Muscle layer of colon (tissue), 2 donors: ENCODE measurements at regions not wholly inside any gene's neighbourhood (a gene's known extent, or its start where the extent isn't known, plus 50 kb on each side); places are given as distances from the start of the nearest gene placed in this dataset.

Experiments
- H3K27ac ChIP-seq: one replicate; pipeline ENCODE4 v1.7.0; 2013; ENCODE audit warnings: low read depth, mild to moderate bottlenecking, low read length, moderate library complexity
- H3K27me3 ChIP-seq, 2 donors: one replicate each; pipeline ENCODE4 v1.7.0; 2013; ENCODE audit warnings: low read length in 2 of 2, mild to moderate bottlenecking in 2 of 2; ENCODE audit not compliant: insufficient read depth in 2 of 2, control insufficient read depth in 1 of 2
- H3K36me3 ChIP-seq: one replicate; pipeline ENCODE4 v1.7.0; 2013; ENCODE audit warnings: mild to moderate bottlenecking, low read length; ENCODE audit not compliant: insufficient read depth
- H3K4me1 ChIP-seq: one replicate; pipeline ENCODE4 v1.7.0; 2013; ENCODE audit warnings: mild to moderate bottlenecking, low read length; ENCODE audit not compliant: insufficient read depth
- H3K4me3 ChIP-seq, 2 donors: one replicate each; pipeline ENCODE4 v1.7.0; 2013; ENCODE audit warnings: low read length in 2 of 2, low read depth in 1 of 2, mild to moderate bottlenecking in 1 of 2, moderate library complexity in 1 of 2
- H3K9ac ChIP-seq: one replicate; pipeline ENCODE4 v1.7.0; 2013; ENCODE audit warnings: low read length
- H3K9me3 ChIP-seq: one replicate; pipeline ENCODE4 v1.7.0; 2013; ENCODE audit warnings: mild to moderate bottlenecking, low read length
- donor health status: abdominal sarcoma.
- donor health status: Adenocarcinoma of cecum.

DNA sequence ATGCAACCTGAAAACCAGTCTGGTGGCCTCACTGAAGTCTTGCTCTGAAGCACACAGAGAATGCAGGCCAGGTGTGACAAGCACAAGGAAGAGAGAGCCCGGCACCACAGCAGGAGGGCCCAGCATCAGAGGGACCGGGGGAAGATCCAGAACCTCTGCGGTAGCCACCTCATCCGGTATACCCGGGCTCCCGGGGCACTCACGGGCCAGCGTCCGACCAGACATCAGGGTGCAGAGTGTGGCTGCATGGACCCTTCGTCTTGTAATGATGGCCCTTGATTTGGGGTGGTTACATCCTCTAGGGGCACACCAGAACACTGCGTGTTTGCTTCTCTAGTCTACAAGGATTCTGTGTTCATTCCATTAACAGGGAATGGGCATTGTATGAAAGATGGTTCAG, 406.0 kb downstream of the GADD45G start:
- no peak overlapping the region for H3K9ac ChIP-seq
- H3K27me3 ChIP-seq: no peaks in the 10 kb centered on the region
- no peak overlapping the region for H3K4me3 ChIP-seq
- no peaks in the 10 kb centered on the region for H3K36me3 ChIP-seq
- no peaks in the 10 kb centered on the region for H3K9me3 ChIP-seq
- H3K27ac ChIP-seq: no peak overlapping the region
- H3K4me1 ChIP-seq: peaks cover 14% of the 10 kb centered on the region

GRCh38 chr9:90012949-90013348, 408.1 kb downstream of the GADD45G start:
- no peak overlapping the region for H3K27ac ChIP-seq
- no peak overlapping the region for H3K4me3 ChIP-seq
- H3K27me3 ChIP-seq: no peaks in the 10 kb centered on the region
- peaks cover 4% of the 10 kb centered on the region for H3K4me1 ChIP-seq
- H3K9ac ChIP-seq: no peak overlapping the region
- H3K9me3 ChIP-seq: no peaks in the 10 kb centered on the region
- no peaks in the 10 kb centered on the region for H3K36me3 ChIP-seq

- no peak overlapping the region for H3K27ac ChIP-seq
- H3K27me3 ChIP-seq: no peaks in the 10 kb centered on the region
- H3K4me3 ChIP-seq: no peak overlapping the region
- H3K9me3 ChIP-seq: no peaks in the 10 kb centered on the region
- H3K36me3 ChIP-seq: no peaks in the 10 kb centered on the region
- no peak overlapping the region for H3K9ac ChIP-seq
- H3K4me1 ChIP-seq: no peaks in the 10 kb centered on the region
Measured at GRCh38 chr9:90013778-90014177, 409.0 kb downstream of the GADD45G start.

GRCh38 chr9:90014421-90014820, 409.6 kb downstream of the GADD45G start:
- Histone ChIP-seq H3K27me3 (no peaks in the 10 kb centered on the region), H3K27ac (no peak overlapping the region), H3K36me3 (no peaks in the 10 kb centered on the region), H3K4me1 (no peaks in the 10 kb centered on the region), H3K9ac (no peak overlapping the region), H3K4me3 (no peak overlapping the region), H3K9me3 (no peaks in the 10 kb centered on the region)

- no peaks in the 10 kb centered on the region for H3K27me3 ChIP-seq
- no peaks in the 10 kb centered on the region for H3K36me3 ChIP-seq
- H3K4me1 ChIP-seq: no peaks in the 10 kb centered on the region
- H3K9ac ChIP-seq: no peak overlapping the region
- H3K9me3 ChIP-seq: no peaks in the 10 kb centered on the region
- H3K27ac ChIP-seq: no peak overlapping the region
- H3K4me3 ChIP-seq: no peak overlapping the region
Measured at GRCh38 chr9:90016272-90016671, 411.5 kb downstream of the GADD45G start.

DNA sequence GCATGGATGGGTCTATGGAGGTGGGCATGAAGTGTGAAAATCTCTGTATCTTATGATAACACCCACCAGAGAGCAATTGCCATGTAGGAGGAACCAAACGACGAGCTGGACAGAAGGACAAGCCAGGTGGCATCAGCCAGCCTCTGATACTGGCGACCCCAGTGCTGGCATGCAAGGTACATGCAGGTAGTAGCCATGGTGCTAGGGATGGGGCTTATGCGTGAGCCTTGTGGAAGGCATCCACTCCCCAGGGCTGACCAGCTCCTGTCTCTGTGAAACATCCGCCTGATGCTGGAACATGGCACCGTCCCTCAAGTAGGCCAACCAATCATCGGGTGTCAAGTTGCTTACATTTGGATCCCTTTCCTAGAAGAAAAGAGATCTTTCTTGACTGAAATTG, 412.9 kb downstream of the GADD45G start:
- Histone ChIP-seq H3K4me1 (no peaks in the 10 kb centered on the region), H3K27me3 (no peaks in the 10 kb centered on the region), H3K36me3 (no peaks in the 10 kb centered on the region), H3K9ac (no peak overlapping the region), H3K9me3 (no peaks in the 10 kb centered on the region), H3K27ac (no peak overlapping the region), H3K4me3 (no peak overlapping the region)

DNA sequence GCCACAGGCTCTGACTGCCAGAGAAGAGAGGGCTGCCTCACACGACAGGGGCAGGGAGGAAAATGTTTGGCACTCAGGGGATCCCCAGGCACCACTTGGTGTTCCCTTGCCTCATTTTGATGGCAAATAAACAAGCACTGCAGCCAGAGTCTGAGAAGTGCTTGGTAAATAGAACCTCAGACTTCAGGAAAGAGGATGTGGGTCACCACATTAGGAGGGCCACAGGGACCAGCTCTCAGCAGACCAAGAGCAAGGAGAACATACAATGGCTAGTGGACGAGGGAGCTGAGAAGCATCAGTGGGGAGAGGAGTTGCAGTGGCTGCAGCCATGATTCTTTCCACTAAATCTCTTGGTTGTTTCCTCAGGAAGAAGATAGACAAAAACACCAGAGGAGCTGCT, 413.9 kb downstream of the GADD45G start:
- no peaks in the 10 kb centered on the region for H3K36me3 ChIP-seq
- no peaks in the 10 kb centered on the region for H3K27me3 ChIP-seq
- no peaks in the 10 kb centered on the region for H3K9me3 ChIP-seq
- no peak overlapping the region for H3K9ac ChIP-seq
- H3K4me3 ChIP-seq: no peak overlapping the region
- H3K4me1 ChIP-seq: no peaks in the 10 kb centered on the region
- no peak overlapping the region for H3K27ac ChIP-seq

DNA sequence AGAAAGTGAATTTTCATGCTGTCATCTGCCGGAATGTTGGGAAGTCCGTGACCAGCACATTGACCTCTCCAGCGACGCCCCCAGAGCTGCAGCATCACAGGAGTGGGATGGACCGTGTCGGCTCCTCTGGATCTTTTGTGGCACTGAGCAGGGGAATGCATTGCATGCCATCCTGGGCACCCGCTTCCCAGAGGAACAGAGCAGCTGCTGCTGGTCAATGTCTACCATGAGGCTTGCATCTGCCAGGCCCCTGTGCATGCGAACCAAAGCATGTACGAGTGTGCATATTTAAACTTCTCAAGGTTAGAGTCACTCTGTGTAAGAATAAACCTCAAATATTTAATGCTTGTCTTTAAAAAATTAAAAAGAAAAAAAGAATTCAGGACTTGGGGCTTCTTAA, 414.8 kb downstream of the GADD45G start:
- Histone ChIP-seq H3K4me3 (no peak overlapping the region), H3K9ac (no peak overlapping the region), H3K4me1 (no peaks in the 10 kb centered on the region), H3K27ac (no peak overlapping the region), H3K27me3 (no peaks in the 10 kb centered on the region), H3K36me3 (no peaks in the 10 kb centered on the region), H3K9me3 (no peaks in the 10 kb centered on the region)

DNA sequence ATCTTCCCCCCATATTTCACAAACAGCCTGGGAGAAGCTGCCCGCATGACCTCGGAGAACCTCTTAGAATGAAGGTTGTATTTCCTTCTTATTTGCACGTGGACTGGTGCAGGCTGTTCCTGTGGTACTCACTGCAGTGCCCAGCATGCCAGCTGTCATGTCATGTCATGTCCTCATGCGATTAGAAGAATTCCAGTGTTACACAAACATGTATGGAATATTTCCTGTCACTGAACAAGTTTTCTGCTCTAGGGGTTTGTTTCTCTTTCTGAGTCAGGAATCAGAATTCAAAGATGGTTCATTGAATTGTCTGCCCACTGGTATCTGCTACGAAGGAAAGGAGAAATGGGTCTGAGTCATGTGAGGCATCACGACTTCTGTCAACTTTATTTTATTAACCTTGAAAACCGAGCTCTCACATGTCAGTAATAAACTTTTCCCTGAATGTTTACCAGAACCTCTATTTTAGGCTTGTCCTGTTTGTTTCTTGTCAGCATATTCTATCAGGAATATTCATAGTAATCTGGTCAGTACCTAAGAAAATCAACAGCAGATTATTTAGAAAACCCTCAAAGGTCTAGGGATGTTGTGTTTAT, 415.6 kb downstream of the GADD45G start:
- Histone ChIP-seq H3K27ac (no peak overlapping the region), H3K27me3 (no peaks in the 10 kb centered on the region), H3K4me1 (no peaks in the 10 kb centered on the region), H3K9ac (no peak overlapping the region), H3K36me3 (no peaks in the 10 kb centered on the region), H3K4me3 (no peak overlapping the region), H3K9me3 (no peaks in the 10 kb centered on the region)

DNA sequence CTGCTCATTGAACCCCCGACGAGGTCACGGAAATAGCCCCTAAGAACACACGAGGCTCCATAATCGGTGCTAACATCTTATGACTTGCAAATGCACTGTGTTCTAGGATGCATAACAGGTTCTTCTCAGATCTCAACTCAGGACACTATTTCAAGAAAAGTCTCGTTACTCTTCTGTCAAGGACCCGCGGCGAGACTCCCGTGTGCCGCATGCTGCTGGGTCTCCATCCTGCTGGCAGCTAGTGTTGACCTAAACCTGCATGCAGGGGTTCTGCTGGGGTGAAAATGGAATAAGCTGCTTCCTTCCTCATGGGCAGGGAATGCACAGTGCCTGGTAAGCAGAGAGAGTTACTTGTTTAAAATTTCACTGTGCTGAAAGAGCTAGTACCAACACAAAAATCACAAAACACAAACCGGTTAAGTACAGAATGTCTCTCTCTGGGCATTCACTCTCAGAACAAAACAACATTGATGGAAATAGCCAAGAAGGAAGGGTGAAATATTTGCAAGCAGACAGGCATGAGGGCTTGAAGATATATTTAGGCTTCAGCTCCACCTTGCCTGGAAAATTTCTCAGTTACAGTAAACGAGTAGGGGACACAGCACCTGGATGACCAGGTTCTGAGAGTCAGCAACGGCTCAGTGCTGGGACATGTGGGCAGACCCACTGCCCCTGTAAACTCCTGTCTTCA, 416.5 kb downstream of the GADD45G start:
- no peak overlapping the region for H3K9ac ChIP-seq
- H3K9me3 ChIP-seq: no peaks in the 10 kb centered on the region
- no peaks in the 10 kb centered on the region for H3K4me1 ChIP-seq
- H3K27ac ChIP-seq: no peak overlapping the region
- H3K36me3 ChIP-seq: no peaks in the 10 kb centered on the region
- H3K27me3 ChIP-seq: no peaks in the 10 kb centered on the region
- H3K4me3 ChIP-seq: no peak overlapping the region

DNA sequence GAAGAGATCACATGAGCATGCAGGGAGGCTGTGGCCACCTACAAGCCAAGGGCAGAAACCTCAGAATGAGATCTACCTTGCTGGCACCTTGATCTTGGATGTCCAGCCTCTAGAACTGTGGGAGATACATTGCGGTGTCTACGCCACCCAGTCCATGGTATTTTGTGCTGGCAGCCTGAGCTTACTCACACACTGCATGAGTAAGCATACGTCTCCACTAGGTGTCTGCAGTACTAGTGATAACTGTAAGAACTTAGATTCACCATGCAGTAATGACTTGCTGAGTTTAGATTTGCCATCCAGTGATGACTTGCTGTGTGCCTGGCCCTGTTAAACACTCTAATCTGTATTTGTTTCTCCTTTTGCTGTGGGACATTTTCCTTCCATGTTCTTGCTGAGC, 417.7 kb downstream of the GADD45G start:
- no peaks in the 10 kb centered on the region for H3K4me1 ChIP-seq
- H3K36me3 ChIP-seq: no peaks in the 10 kb centered on the region
- H3K27me3 ChIP-seq: no peaks in the 10 kb centered on the region
- no peaks in the 10 kb centered on the region for H3K9me3 ChIP-seq
- H3K4me3 ChIP-seq: no peak overlapping the region
- no peak overlapping the region for H3K9ac ChIP-seq
- no peak overlapping the region for H3K27ac ChIP-seq

- H3K4me1 ChIP-seq: no peaks in the 10 kb centered on the region
Measured at GRCh38 chr9:90023861-90024260, 419.0 kb downstream of the GADD45G start.

More at GRCh38 chr9:90023861-90024260, 419.0 kb downstream of the GADD45G start:
- H3K36me3 ChIP-seq: no peaks in the 10 kb centered on the region
- H3K27me3 ChIP-seq: no peaks in the 10 kb centered on the region
- no peak overlapping the region for H3K27ac ChIP-seq
- no peaks in the 10 kb centered on the region for H3K9me3 ChIP-seq
- H3K4me3 ChIP-seq: no peak overlapping the region
- no peak overlapping the region for H3K9ac ChIP-seq
